HK-2 (cell line): ENCODE measurements at regions not wholly inside any gene's neighbourhood (a gene's known extent, or its start where the extent isn't known, plus 50 kb on each side); places are given as distances from the start of the nearest gene placed in this dataset.
"Not testable (repeated sequence)": the region's sequence is repeated elsewhere in the genome, so short reads cannot be mapped to it uniquely, and the experiment has no call there.

Experiments
- DNase-seq: peaks from one replicate; pipeline ENCODE4 v3.0.0-alpha.2; 2018; ENCODE audit not compliant: unreplicated experiment

- DNase-seq, result no peak
Measured at GRCh38 chr1:83131692-83131955, 867.3 kb downstream of the TTLL7 start.

- DNase-seq, result no peak
Measured at GRCh38 chr1:83130886-83131691, 867.8 kb downstream of the TTLL7 start.

GRCh38 chr1:83129107-83129506 lies 869.8 kb downstream of the TTLL7 start:
- DNase-seq, result no peak

- no peak for DNase-seq
Measured at GRCh38 chr1:83125456-83125855, 873.5 kb downstream of the TTLL7 start.

GRCh38 chr1:83123019-83123418 lies 875.9 kb downstream of the TTLL7 start:
- no peak for DNase-seq

GRCh38 chr1:83118472-83118871 lies 880.5 kb downstream of the TTLL7 start:
- no peak for DNase-seq

GRCh38 chr1:83117030-83117429 lies 881.9 kb downstream of the TTLL7 start:
- not testable (repeated sequence) for DNase-seq

GRCh38 chr1:83115785-83116184 lies 883.1 kb downstream of the TTLL7 start:
- DNase-seq, result no peak

- no peak for DNase-seq
Measured at GRCh38 chr1:83114136-83114834, 884.6 kb downstream of the TTLL7 start.

- peak; percentile 10 for DNase-seq
Measured at GRCh38 chr1:83113652-83114051, 885.3 kb downstream of the TTLL7 start.

GRCh38 chr1:83112248-83112885 lies 886.6 kb downstream of the TTLL7 start:
- no peak for DNase-seq

GRCh38 chr1:83110156-83110555 lies 888.8 kb downstream of the TTLL7 start:
- no peak for DNase-seq

GRCh38 chr1:83109692-83110091 lies 889.2 kb downstream of the TTLL7 start:
- no peak for DNase-seq

- no peak for DNase-seq
Measured at GRCh38 chr1:83104558-83104957, 894.4 kb downstream of the TTLL7 start.

- DNase-seq, result no peak
Measured at GRCh38 chr1:83103341-83103740, 895.6 kb downstream of the TTLL7 start.

GRCh38 chr1:83102630-83103071 lies 896.3 kb downstream of the TTLL7 start:
- DNase-seq, result no peak

- no peak for DNase-seq
Measured at GRCh38 chr1:83101406-83101805, 897.5 kb downstream of the TTLL7 start.

GRCh38 chr1:83100133-83100532 lies 898.8 kb downstream of the TTLL7 start:
- no peak for DNase-seq

- no peak for DNase-seq
Measured at GRCh38 chr1:83098791-83099190, 900.1 kb downstream of the TTLL7 start.

GRCh38 chr1:83098131-83098530 lies 900.8 kb downstream of the TTLL7 start:
- no peak for DNase-seq

- no peak for DNase-seq
Measured at GRCh38 chr1:83097715-83098114, 901.2 kb downstream of the TTLL7 start.

- DNase-seq, result no peak
Measured at GRCh38 chr1:83095570-83095969, 903.4 kb downstream of the TTLL7 start.

- no peak for DNase-seq
Measured at GRCh38 chr1:83090195-83090594, 908.7 kb downstream of the TTLL7 start.
